Adrenal gland (tissue), 9 donors: ENCODE measurements at regions not wholly inside any gene's neighbourhood (a gene's known extent, or its start where the extent isn't known, plus 50 kb on each side); places are given as distances from the start of the nearest gene placed in this dataset.

Experiments used
- DNase-seq, 7 donors: peaks; one replicate each; pipeline ENCODE4 v3.0.0-alpha.2; 2019 to 2020
- H3K27ac ChIP-seq, 5 donors: fragments of 200-600 bp; sonication (generic) in 4 of 5; 1 replicate in 3 of 5; 2 replicates in 2 of 5; pipeline versions ENCODE4 v1.5.1 to v1.8.0; 2016 to 2020; ENCODE audit warnings: mild to moderate bottlenecking in 1 of 5
- H3K27me3 ChIP-seq: fragments of 200-600 bp; 2 replicates; pipeline ENCODE4 v1.8.0; 2021
- H3K36me3 ChIP-seq, 2 donors: fragments of 200-600 bp; replicated peaks in 1 of 2; 1 replicate in 1 of 2; 2 replicates in 1 of 2; pipeline versions ENCODE4 v1.5.1 to v1.8.0; 2018 to 2022
- H3K4me1 ChIP-seq, 2 donors: fragments of 200-600 bp; replicated peaks in 1 of 2; 1 replicate in 1 of 2; 2 replicates in 1 of 2; pipeline versions ENCODE4 v1.5.1 to v1.8.0; 2018 to 2021
- H3K4me3 ChIP-seq, 4 donors: fragments of 200-600 bp; sonication (generic) in 3 of 4; one replicate each; pipeline ENCODE4 v1.5.1; 2016 to 2018
- H3K9me3 ChIP-seq, 3 donors: fragments of 200-600 bp; sonication (generic) in 1 of 3; replicated peaks in 1 of 3; 1 replicate in 2 of 3; 2 replicates in 1 of 3; pipeline versions ENCODE4 v1.5.1 to v1.8.0; 2016 to 2021
- CTCF ChIP-seq, 6 experiments: fragments of 450-650 bp in 4 of 6; fragments of 200-600 bp in 2 of 6; sonication (generic) in 1 of 6; IDR thresholded peaks; 1 replicate in 5 of 6; 2 replicates in 1 of 6; pipeline versions ENCODE4 v1.5.1 to v1.8.0; 2016 to 2021; ENCODE audit warnings: antibody characterized with exemption in 6 of 6, mild to moderate bottlenecking in 2 of 6, moderate library complexity in 1 of 6
- POLR2A ChIP-seq, 2 donors: fragments of 450-650 bp; IDR thresholded peaks; one replicate each; pipeline ENCODE4 v1.6.1; 2017; ENCODE audit warnings: antibody characterized with exemption in 2 of 2, mild to moderate bottlenecking in 2 of 2, moderate library complexity in 1 of 2
- WGBS, 4 donors: extraction: QIAGEN DNeasy Blood & Tissue Kit in 2 of 4; methylation state at CpG; one replicate each; pipeline versions ENCODE4 v1.1.5 to v1.1.7; 2013 to 2017; 5-methylcytosine and 5-hydroxymethylcytosine counted together
- intact Hi-C, 2 donors: fragments of 100-400 bp; cut with DNase I; formaldehyde crosslinking; loops; one replicate each; pipeline versions ENCODE4 v1.14.1 to v1.15.0; 2022 to 2023
- donor health status: healthy with polysubstance abuse.
- donor health status: Bipolar disorder and iron deficiency.
- donor health status: DM: yes; HTN: yes; CAD: no.
- donor health status: DM: no; HTN: no; CAD: no.
- donor health status: DM: no; HTN: no; CAD: no.

- Histone ChIP-seq H3K27ac (no peak overlapping the region), H3K27me3 (no peaks in the 10 kb centered on the region), H3K36me3 (no peaks in the 10 kb centered on the region), H3K4me1 (no peaks in the 10 kb centered on the region), H3K9me3 (no peaks in the 10 kb centered on the region), H3K4me3 (no peak overlapping the region)
- intact Hi-C loops, result no loop called here
- WGBS, 4 donors, result 53 to 62% (median 56%) methylated on average over 4 of the region's 4 CpGs
- TF ChIP-seq CTCF (IDR thresholded peaks at IDR 0.05) (no peak), POLR2A (IDR thresholded peaks at IDR 0.05) (no peak)
- no peak for DNase-seq
These were observed 1668.7 kb upstream of the PCDH7 start for GRCh38 chr4:29051381-29051965.

DNA sequence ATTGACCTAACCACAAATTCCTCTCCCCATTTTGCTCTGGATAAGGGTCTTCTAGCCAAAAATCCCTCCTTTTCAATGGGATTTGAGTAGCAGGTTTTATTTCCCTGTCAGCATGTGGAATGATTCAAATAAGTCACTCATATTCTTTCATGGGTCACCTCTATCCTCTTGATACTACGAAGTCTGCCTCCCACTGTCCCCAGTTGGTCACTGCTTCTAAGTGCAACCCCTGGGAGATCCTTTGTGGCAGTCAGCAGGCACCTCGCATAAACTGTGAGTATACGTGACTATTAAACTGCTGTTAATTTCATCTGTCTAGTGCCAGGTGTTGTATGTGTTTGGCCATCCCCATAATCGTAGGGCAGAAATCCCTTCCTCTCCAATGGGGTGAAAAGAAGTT is 1667.9 kb upstream of the PCDH7 start:
- no peaks in the 10 kb centered on the region for H3K27me3 ChIP-seq
- intact Hi-C loops, result no loop called here
- DNase-seq, result no peak
- H3K4me3 ChIP-seq, result no peak overlapping the region
- no peaks in the 10 kb centered on the region for H3K4me1 ChIP-seq
- TF ChIP-seq POLR2A (IDR thresholded peaks at IDR 0.05) (no peak), CTCF (IDR thresholded peaks at IDR 0.05) (no peak)
- no peaks in the 10 kb centered on the region for H3K36me3 ChIP-seq
- no peaks in the 10 kb centered on the region for H3K9me3 ChIP-seq
- WGBS, 4 donors, result 62 to 80% (median 72%) methylated on average over 4 of the region's 4 CpGs
- no peak overlapping the region for H3K27ac ChIP-seq

DNA sequence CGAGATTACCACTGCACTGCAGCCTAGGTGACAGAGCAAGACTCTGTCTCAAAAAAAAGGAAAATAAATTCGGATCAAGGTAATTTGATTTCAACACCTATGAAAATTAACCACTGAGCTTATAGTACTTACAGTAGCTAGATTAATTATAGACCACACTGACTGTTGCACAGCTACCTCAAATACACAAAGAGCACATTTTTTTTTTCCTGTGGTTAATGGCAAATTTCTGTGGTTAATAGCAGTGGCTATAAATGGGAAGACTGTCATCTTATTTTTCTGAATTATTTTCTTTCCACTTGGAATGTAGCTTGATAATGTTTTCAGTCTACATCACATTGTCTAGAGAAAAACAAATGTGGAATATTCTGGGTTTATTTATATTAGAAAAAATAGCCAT is 1661.6 kb upstream of the PCDH7 start:
- Histone ChIP-seq H3K27ac (no peak overlapping the region), H3K4me3 (no peak overlapping the region), H3K27me3 (no peaks in the 10 kb centered on the region), H3K9me3 (no peaks in the 10 kb centered on the region), H3K36me3 (no peaks in the 10 kb centered on the region), H3K4me1 (no peaks in the 10 kb centered on the region)
- intact Hi-C loops, result no loop called here
- no peak for DNase-seq
- TF ChIP-seq CTCF (IDR thresholded peaks at IDR 0.05), result no peak
- 65 to 75% (median 67%) methylated on average over 2 of the region's 2 CpGs for WGBS, 4 donors

DNA sequence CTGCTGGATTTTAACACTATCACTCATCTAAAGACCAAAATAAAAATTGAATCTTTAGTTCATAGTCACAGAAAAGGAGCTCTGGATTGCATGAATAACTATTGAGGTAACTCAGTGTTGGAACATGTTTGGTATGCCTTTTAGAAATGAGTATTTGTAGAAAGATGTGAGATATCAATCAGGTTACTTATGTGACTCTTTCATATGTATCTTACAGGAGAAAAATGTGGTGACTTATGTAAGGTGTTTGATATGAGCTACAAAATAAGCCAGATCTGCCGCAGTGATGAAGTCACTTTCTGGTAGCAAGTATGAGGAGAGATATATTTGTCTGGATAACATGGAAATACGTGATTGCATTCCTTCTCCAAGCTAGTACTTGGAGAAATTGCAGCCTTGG is 1653.3 kb upstream of the PCDH7 start:
- no peak for DNase-seq
- H3K27ac ChIP-seq, result no peak overlapping the region

More for the DNA sequence above, 1653.3 kb upstream of the PCDH7 start:
- intact Hi-C loops, result no loop called here
- WGBS, 4 donors, result 60 to 73% (median 67%) methylated on average over 2 of the region's 2 CpGs
- H3K4me3 ChIP-seq, result no peak overlapping the region
- peaks cover 0 to 12% (median 9%) of the 10 kb centered on the region in 3 donors for H3K9me3 ChIP-seq
- TF ChIP-seq CTCF (IDR thresholded peaks at IDR 0.05) (no peak), POLR2A (IDR thresholded peaks at IDR 0.05) (no peak)
- no peaks in the 10 kb centered on the region for H3K27me3 ChIP-seq
- H3K4me1 ChIP-seq, result no peaks in the 10 kb centered on the region
- no peaks in the 10 kb centered on the region for H3K36me3 ChIP-seq
